ENCODE measurements at regions not wholly inside any gene's neighbourhood (a gene's known extent, or its start where the extent isn't known, plus 50 kb on each side); places are given as distances from the start of the nearest gene placed in this dataset.

DNA sequence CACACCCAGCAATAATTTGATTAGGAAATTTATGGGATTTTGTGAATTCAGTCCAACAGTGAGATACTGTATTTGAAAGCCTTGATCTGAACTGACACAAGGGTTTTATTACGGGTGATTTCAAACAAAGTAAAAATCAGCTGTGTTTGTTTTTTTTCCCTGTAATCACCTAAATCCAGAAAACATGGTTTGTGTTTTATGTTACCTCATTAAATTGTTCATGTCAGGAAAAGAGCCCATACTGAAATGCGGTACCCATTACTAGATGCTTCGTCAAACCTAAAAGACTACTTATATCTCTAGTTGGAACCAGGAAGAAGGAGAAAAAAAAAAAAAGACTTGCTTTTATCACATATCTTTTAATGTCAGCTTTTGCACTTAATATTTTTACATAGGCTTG is 811.9 kb upstream of the RGS18 start:
- no peak overlapping the region for H3K4me3 ChIP-seq
- H3K36me3 ChIP-seq = no peaks in the 10 kb centered on the region
- no peak for DNase-seq (ENCODE audit: low spot score)
- no peaks in the 10 kb centered on the region for H3K4me1 ChIP-seq (ENCODE audit: control insufficient read depth in 1 of 2, low read depth in 2 of 2)
- no peak overlapping the region for H3K27ac ChIP-seq
- no peak for ATAC-seq (ENCODE audit: insufficient number of reproducible peaks, low FRiP score, low read depth)
- no peaks in the 10 kb centered on the region for H3K27me3 ChIP-seq (replicated peaks; ENCODE audit: insufficient read depth)
- TF ChIP-seq, protein P1, sequence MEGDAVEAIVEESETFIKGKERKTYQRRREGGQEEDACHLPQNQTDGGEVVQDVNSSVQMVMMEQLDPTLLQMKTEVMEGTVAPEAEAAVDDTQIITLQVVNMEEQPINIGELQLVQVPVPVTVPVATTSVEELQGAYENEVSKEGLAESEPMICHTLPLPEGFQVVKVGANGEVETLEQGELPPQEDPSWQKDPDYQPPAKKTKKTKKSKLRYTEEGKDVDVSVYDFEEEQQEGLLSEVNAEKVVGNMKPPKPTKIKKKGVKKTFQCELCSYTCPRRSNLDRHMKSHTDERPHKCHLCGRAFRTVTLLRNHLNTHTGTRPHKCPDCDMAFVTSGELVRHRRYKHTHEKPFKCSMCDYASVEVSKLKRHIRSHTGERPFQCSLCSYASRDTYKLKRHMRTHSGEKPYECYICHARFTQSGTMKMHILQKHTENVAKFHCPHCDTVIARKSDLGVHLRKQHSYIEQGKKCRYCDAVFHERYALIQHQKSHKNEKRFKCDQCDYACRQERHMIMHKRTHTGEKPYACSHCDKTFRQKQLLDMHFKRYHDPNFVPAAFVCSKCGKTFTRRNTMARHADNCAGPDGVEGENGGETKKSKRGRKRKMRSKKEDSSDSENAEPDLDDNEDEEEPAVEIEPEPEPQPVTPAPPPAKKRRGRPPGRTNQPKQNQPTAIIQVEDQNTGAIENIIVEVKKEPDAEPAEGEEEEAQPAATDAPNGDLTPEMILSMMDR (IDR thresholded peaks at IDR 0.05) = no peak
- H3K9me3 ChIP-seq = no peaks in the 10 kb centered on the region

DNA sequence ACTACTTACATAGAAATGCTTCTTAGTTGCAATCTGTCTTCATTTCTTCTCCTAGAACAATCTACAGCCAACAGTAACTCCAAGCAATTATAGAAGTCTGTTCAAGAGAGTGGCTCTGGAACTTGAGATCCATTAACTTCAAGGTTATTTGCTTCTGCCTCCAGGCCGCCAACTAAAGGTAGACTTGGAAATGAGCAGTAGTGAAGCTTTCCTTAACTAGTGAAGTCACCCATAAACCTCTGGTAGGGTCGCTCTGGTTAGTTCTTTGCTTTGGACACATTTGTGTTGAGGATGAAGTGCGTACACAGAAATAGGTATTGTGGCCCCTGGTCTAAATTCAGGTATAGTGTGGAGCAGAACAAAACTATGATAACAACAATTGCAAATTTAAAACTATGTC is 809.9 kb upstream of the RGS18 start:
- TF ChIP-seq, protein P1 (IDR thresholded peaks at IDR 0.05) = no peak
- Histone ChIP-seq H3K36me3 (no peaks in the 10 kb centered on the region), H3K9me3 (no peaks in the 10 kb centered on the region), H3K4me1 (ENCODE audit: control insufficient read depth in 1 of 2, low read depth in 2 of 2) (no peaks in the 10 kb centered on the region), H3K27ac (no peak overlapping the region), H3K27me3 (replicated peaks; ENCODE audit: insufficient read depth) (no peaks in the 10 kb centered on the region), H3K4me3 (no peak overlapping the region)
- ATAC-seq (ENCODE audit: insufficient number of reproducible peaks, low FRiP score, low read depth) (no peak), DNase-seq (ENCODE audit: low spot score) (no peak)

DNA sequence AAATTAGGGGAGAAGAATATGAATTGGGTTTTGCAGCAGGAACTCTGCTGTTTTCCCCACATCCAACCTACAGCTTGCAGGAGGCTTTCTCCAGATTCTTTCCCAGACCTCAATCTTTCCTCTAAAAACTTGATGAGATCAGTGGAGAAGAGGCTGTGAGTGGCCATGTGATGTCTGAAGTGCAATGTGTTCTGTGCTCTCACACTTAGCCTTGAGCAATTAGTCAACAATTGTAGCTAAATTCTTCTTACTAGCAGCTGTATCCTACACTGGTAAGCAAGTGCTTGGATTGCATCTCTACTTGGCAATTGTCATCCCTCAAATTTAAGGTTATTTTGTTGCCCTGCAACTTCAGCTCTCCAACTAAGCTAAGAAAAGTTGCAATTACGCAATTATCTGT is 807.3 kb upstream of the RGS18 start:
- H3K36me3 ChIP-seq = no peaks in the 10 kb centered on the region
- no peak for ATAC-seq (ENCODE audit: insufficient number of reproducible peaks, low FRiP score, low read depth)
- H3K4me3 ChIP-seq = no peak overlapping the region
- H3K27me3 ChIP-seq (replicated peaks; ENCODE audit: insufficient read depth) = no peaks in the 10 kb centered on the region
- H3K27ac ChIP-seq = no peak overlapping the region
- no peak for DNase-seq (ENCODE audit: low spot score)
- TF ChIP-seq, protein P1 (IDR thresholded peaks at IDR 0.05) = no peak
- H3K9me3 ChIP-seq = no peaks in the 10 kb centered on the region
- H3K4me1 ChIP-seq (ENCODE audit: control insufficient read depth in 1 of 2, low read depth in 2 of 2) = no peaks in the 10 kb centered on the region

DNA sequence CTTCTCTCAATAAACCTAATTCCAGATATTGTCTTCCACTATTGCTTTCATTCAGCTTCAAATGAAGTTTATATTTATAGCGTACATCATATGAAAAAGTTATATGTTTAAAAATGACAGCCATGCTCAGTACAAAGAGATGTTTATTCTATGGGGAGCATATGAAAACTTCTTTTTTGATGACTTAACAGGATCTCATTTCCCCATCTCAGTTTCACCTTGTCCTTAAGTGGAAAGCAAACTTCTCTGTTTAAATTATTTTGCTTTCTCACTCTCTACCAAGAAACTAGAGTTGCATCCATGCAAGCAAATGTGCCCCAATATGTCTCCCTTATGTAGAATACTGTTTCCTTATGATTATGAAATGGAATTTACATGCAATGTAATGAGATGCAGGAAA is 799.5 kb upstream of the RGS18 start:
- H3K4me3 ChIP-seq = no peak overlapping the region
- no peaks in the 10 kb centered on the region for H3K9me3 ChIP-seq
- H3K27ac ChIP-seq = no peak overlapping the region
- H3K27me3 ChIP-seq (replicated peaks; ENCODE audit: insufficient read depth) = no peaks in the 10 kb centered on the region
- H3K4me1 ChIP-seq (ENCODE audit: control insufficient read depth in 1 of 2, low read depth in 2 of 2) = no peaks in the 10 kb centered on the region
- no peaks in the 10 kb centered on the region for H3K36me3 ChIP-seq
- TF ChIP-seq, protein P1 (IDR thresholded peaks at IDR 0.05) = no peak
- ATAC-seq (ENCODE audit: insufficient number of reproducible peaks, low FRiP score, low read depth) (no peak), DNase-seq (ENCODE audit: low spot score) (no peak)

DNA sequence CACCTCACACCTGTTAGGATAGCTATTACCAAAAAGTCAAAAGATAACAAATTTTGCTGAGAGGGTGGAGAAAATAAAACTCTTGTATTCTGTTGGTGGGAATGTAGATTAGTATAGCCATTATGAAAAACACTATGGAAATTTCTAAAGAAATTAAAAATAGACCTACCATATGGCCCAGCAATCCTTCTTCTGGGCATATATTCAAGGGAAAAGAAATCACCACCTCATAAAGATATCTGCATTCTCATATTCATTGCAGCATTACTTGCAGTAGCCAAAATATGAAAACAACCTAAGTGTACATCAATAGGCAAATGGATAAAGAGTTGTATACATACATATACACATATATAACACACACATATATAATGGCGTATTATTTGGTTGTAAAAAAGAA is 791.6 kb upstream of the RGS18 start:
- ATAC-seq (ENCODE audit: insufficient number of reproducible peaks, low FRiP score, low read depth) (no peak), DNase-seq (ENCODE audit: low spot score) (no peak)

More for the DNA sequence above, 791.6 kb upstream of the RGS18 start:
- H3K36me3 ChIP-seq = no peaks in the 10 kb centered on the region
- no peak overlapping the region for H3K4me3 ChIP-seq
- H3K9me3 ChIP-seq = no peaks in the 10 kb centered on the region
- H3K4me1 ChIP-seq (ENCODE audit: control insufficient read depth in 1 of 2, low read depth in 2 of 2) = no peaks in the 10 kb centered on the region
- no peaks in the 10 kb centered on the region for H3K27me3 ChIP-seq (replicated peaks; ENCODE audit: insufficient read depth)
- H3K27ac ChIP-seq = no peak overlapping the region
- TF ChIP-seq, protein P1 (IDR thresholded peaks at IDR 0.05) = no peak
